WTC11 (cell line): ENCODE measurements at regions not wholly inside any gene's neighbourhood (a gene's known extent, or its start where the extent isn't known, plus 50 kb on each side); places are given as distances from the start of the nearest gene placed in this dataset.

Experiments used
- ATAC-seq: fragments of 200-7000 bp; cut with Tn5 transposase; 2 replicates; pipeline ENCODE4 v1.10.0; 2021; ENCODE audit warnings: mild to moderate bottlenecking, moderate library complexity
- CTCF ChIA-PET: fragments of 300-600 bp; sonication (Branson Sonifier 250); formaldehyde crosslinking; loops from one replicate; lab custom pipeline; 2021; ENCODE audit warnings: antibody characterized with exemption; lab: Charles Lee
- POLR2A ChIA-PET: fragments of 350-600 bp; sonication (Branson Sonifier 250); formaldehyde crosslinking; loops from one replicate; lab custom pipeline; 2021; ENCODE audit warnings: antibody characterized with exemption; lab: Charles Lee
- DNase-seq: peaks from one replicate; pipeline ENCODE4 v3.0.0; 2021; ENCODE audit warnings: low spot score
- H3K27ac Mint-ChIP-seq: 2 replicates; pipeline ENCODE4 v1.8.0; 2021; ENCODE audit warnings: mixed read lengths
- H3K27me3 Mint-ChIP-seq: 2 replicates; pipeline ENCODE4 v1.8.0; 2021; ENCODE audit warnings: low read depth, mild to moderate bottlenecking, moderate library complexity, mixed read lengths
- H3K36me3 Mint-ChIP-seq: 2 replicates; pipeline ENCODE4 v1.8.0; 2021; ENCODE audit warnings: mixed read lengths
- H3K4me1 Mint-ChIP-seq: 2 replicates; pipeline ENCODE4 v1.8.0; 2022; ENCODE audit warnings: mixed read lengths
- H3K4me3 Mint-ChIP-seq: 2 replicates; pipeline ENCODE4 v1.8.0; 2021; ENCODE audit warnings: mild to moderate bottlenecking, moderate library complexity, mixed read lengths
- H3K9me3 Mint-ChIP-seq: 2 replicates; pipeline ENCODE4 v1.8.0; 2021; ENCODE audit warnings: mixed read lengths
- CBFB ChIP-seq: sonication (generic); formaldehyde crosslinking; IDR thresholded peaks from 2 replicates; pipeline ENCODE4 v1.8.1; 2022; ENCODE audit warnings: mild to moderate bottlenecking, low read depth, missing genetic modification reagents
- ELF4 ChIP-seq: sonication (generic); formaldehyde crosslinking; IDR thresholded peaks from 2 replicates; pipeline ENCODE4 v1.8.1; 2022; ENCODE audit warnings: low read depth, mild to moderate bottlenecking, moderate library complexity, missing genetic modification reagents
- JAZF1 ChIP-seq: fragments of 250-450 bp; sonication (Bioruptor Pico); IDR thresholded peaks from 2 replicates; pipeline ENCODE4 v1.9.0; 2021; ENCODE audit warnings: moderate library complexity, mild to moderate bottlenecking, inconsistent platforms
- NR1H2 ChIP-seq: sonication (generic); formaldehyde crosslinking; IDR thresholded peaks from 2 replicates; pipeline ENCODE4 v1.9.0; 2021; ENCODE audit warnings: mild to moderate bottlenecking, moderate library complexity, missing genetic modification reagents
- PRRX2 ChIP-seq: fragments of 250-450 bp; sonication (Bioruptor Pico); IDR thresholded peaks from 2 replicates; pipeline ENCODE4 v1.8.0; 2021; ENCODE audit warnings: mild to moderate bottlenecking
- SMAD3 ChIP-seq: sonication (generic); formaldehyde crosslinking; IDR thresholded peaks from 2 replicates; pipeline ENCODE4 v1.8.0; 2022; ENCODE audit warnings: missing genetic modification reagents, mild to moderate bottlenecking, borderline replicate concordance
- SMAD4 ChIP-seq: sonication (generic); formaldehyde crosslinking; IDR thresholded peaks from 2 replicates; pipeline ENCODE4 v1.8.0; 2022; ENCODE audit warnings: mild to moderate bottlenecking, missing genetic modification reagents
- ZNF138 ChIP-seq: sonication (generic); formaldehyde crosslinking; conservative IDR thresholded peaks from 2 replicates; pipeline ENCODE4 v1.8.1; 2022; ENCODE audit warnings: mild to moderate bottlenecking, moderate library complexity, missing genetic modification reagents
- TF ChIP-seq, protein P1 (sequence below): sonication (generic); formaldehyde crosslinking; IDR thresholded peaks from 2 replicates; pipeline ENCODE4 v1.8.0; 2022; ENCODE audit warnings: mild to moderate bottlenecking, missing genetic modification reagents
- TF ChIP-seq, protein P2 (sequence below): sonication (generic); formaldehyde crosslinking; IDR thresholded peaks from 2 replicates; pipeline ENCODE4 v1.8.0; 2023; ENCODE audit warnings: mild to moderate bottlenecking, missing genetic modification reagents
- TF ChIP-seq, protein P3 (sequence below): sonication (generic); formaldehyde crosslinking; IDR thresholded peaks from 2 replicates; pipeline ENCODE4 v1.8.0; 2022; ENCODE audit warnings: missing genetic modification reagents
- TF ChIP-seq, protein P4 (sequence below): sonication (generic); formaldehyde crosslinking; IDR thresholded peaks from 2 replicates; pipeline ENCODE4 v1.8.0; 2023; ENCODE audit warnings: missing genetic modification reagents
- TF ChIP-seq, protein P5 (sequence below): sonication (generic); formaldehyde crosslinking; IDR thresholded peaks from 2 replicates; pipeline ENCODE4 v1.8.0; 2022; ENCODE audit warnings: mild to moderate bottlenecking, missing genetic modification reagents
- TF ChIP-seq, protein P6 (sequence below): fragments of 200-600 bp; IDR thresholded peaks from 2 replicates; pipeline ENCODE4 v1.8.0; 2022; ENCODE audit warnings: antibody characterized with exemption
- TF ChIP-seq, protein P7 (sequence below): fragments of 250-450 bp; sonication (Bioruptor Pico); IDR thresholded peaks from 2 replicates; pipeline ENCODE4 v2.1.2; 2022; ENCODE audit warnings: mild to moderate bottlenecking, moderate library complexity

DNA sequence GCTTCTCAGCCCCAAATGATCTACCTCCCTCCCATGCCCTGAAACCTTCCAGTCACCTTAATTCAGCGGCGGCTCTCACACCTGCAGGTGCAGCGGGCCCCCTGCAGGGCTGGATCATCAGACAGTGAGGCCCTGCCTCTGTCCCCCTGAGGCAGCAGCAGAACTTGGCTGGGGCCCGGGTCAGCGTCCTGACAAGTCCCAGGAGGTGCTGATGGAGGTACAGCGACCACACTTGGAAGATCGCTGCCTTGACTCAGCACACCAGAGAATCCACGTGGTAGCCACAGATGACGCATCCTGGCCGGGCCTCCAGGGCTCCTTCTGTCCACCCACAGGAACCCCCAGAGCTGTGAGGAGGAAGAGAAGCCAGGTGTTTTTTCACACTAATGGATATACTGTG lies 116.4 kb upstream of the THBS2 start (continued):
- TF ChIP-seq, protein P1, sequence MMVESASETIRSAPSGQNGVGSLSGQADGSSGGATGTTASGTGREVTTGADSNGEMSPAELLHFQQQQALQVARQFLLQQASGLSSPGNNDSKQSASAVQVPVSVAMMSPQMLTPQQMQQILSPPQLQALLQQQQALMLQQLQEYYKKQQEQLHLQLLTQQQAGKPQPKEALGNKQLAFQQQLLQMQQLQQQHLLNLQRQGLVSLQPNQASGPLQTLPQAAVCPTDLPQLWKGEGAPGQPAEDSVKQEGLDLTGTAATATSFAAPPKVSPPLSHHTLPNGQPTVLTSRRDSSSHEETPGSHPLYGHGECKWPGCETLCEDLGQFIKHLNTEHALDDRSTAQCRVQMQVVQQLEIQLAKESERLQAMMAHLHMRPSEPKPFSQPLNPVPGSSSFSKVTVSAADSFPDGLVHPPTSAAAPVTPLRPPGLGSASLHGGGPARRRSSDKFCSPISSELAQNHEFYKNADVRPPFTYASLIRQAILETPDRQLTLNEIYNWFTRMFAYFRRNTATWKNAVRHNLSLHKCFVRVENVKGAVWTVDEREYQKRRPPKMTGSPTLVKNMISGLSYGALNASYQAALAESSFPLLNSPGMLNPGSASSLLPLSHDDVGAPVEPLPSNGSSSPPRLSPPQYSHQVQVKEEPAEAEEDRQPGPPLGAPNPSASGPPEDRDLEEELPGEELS (CRISPR knock-in tag), result no peak
- TF ChIP-seq JAZF1 (no peak), SMAD4 (no peak)
- TF ChIP-seq, protein P2, sequence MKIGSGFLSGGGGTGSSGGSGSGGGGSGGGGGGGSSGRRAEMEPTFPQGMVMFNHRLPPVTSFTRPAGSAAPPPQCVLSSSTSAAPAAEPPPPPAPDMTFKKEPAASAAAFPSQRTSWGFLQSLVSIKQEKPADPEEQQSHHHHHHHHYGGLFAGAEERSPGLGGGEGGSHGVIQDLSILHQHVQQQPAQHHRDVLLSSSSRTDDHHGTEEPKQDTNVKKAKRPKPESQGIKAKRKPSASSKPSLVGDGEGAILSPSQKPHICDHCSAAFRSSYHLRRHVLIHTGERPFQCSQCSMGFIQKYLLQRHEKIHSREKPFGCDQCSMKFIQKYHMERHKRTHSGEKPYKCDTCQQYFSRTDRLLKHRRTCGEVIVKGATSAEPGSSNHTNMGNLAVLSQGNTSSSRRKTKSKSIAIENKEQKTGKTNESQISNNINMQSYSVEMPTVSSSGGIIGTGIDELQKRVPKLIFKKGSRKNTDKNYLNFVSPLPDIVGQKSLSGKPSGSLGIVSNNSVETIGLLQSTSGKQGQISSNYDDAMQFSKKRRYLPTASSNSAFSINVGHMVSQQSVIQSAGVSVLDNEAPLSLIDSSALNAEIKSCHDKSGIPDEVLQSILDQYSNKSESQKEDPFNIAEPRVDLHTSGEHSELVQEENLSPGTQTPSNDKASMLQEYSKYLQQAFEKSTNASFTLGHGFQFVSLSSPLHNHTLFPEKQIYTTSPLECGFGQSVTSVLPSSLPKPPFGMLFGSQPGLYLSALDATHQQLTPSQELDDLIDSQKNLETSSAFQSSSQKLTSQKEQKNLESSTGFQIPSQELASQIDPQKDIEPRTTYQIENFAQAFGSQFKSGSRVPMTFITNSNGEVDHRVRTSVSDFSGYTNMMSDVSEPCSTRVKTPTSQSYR, result no peak

DNA sequence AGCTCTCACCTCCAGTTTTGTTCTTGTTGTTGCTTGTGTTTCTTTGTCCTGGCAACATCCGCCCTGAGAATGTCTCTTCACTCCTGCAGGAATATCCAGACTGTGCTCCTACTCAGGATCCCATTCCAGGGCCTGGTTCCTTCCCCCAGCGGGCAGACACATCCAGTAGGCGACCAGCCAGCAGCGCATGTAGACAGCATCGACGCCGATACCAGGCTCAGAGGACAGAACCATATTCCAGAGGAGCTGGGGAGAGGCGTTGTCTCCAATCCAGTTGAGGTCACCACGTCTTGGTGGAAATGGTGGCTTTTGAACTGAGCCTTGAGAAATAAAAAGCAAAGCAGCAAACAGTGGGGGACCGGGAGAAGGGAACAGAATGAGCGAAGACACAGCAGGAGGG lies 114.6 kb upstream of the THBS2 start:
- Mint-ChIP-seq H3K4me3 (no peak overlapping the region), H3K36me3 (peaks cover 15% of the 10 kb centered on the region), H3K27ac (no peak overlapping the region), H3K9me3 (peaks cover 22% of the 10 kb centered on the region), H3K4me1 (no peaks in the 10 kb centered on the region), H3K27me3 (no peaks in the 10 kb centered on the region; the same call in 1 of the 2 replicates)
- no peak for DNase-seq
- POLR2A ChIA-PET, result no interaction called here
- TF ChIP-seq ELF4 (CRISPR knock-in tag), result no peak
- TF ChIP-seq ZNF138 (CRISPR knock-in tag), result no peak
- TF ChIP-seq SMAD3 (CRISPR knock-in tag), result no peak
- TF ChIP-seq, protein P3, sequence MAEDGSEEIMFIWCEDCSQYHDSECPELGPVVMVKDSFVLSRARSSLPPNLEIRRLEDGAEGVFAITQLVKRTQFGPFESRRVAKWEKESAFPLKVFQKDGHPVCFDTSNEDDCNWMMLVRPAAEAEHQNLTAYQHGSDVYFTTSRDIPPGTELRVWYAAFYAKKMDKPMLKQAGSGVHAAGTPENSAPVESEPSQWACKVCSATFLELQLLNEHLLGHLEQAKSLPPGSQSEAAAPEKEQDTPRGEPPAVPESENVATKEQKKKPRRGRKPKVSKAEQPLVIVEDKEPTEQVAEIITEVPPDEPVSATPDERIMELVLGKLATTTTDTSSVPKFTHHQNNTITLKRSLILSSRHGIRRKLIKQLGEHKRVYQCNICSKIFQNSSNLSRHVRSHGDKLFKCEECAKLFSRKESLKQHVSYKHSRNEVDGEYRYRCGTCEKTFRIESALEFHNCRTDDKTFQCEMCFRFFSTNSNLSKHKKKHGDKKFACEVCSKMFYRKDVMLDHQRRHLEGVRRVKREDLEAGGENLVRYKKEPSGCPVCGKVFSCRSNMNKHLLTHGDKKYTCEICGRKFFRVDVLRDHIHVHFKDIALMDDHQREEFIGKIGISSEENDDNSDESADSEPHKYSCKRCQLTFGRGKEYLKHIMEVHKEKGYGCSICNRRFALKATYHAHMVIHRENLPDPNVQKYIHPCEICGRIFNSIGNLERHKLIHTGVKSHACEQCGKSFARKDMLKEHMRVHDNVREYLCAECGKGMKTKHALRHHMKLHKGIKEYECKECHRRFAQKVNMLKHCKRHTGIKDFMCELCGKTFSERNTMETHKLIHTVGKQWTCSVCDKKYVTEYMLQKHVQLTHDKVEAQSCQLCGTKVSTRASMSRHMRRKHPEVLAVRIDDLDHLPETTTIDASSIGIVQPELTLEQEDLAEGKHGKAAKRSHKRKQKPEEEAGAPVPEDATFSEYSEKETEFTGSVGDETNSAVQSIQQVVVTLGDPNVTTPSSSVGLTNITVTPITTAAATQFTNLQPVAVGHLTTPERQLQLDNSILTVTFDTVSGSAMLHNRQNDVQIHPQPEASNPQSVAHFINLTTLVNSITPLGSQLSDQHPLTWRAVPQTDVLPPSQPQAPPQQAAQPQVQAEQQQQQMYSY (CRISPR knock-in tag), result no peak
- TF ChIP-seq, protein P4, sequence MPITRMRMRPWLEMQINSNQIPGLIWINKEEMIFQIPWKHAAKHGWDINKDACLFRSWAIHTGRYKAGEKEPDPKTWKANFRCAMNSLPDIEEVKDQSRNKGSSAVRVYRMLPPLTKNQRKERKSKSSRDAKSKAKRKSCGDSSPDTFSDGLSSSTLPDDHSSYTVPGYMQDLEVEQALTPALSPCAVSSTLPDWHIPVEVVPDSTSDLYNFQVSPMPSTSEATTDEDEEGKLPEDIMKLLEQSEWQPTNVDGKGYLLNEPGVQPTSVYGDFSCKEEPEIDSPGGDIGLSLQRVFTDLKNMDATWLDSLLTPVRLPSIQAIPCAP, result no peak
- TF ChIP-seq NR1H2, result no peak
- TF ChIP-seq, protein P5, sequence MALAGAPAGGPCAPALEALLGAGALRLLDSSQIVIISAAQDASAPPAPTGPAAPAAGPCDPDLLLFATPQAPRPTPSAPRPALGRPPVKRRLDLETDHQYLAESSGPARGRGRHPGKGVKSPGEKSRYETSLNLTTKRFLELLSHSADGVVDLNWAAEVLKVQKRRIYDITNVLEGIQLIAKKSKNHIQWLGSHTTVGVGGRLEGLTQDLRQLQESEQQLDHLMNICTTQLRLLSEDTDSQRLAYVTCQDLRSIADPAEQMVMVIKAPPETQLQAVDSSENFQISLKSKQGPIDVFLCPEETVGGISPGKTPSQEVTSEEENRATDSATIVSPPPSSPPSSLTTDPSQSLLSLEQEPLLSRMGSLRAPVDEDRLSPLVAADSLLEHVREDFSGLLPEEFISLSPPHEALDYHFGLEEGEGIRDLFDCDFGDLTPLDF (CRISPR knock-in tag), result no peak
- TF ChIP-seq, protein P6, sequence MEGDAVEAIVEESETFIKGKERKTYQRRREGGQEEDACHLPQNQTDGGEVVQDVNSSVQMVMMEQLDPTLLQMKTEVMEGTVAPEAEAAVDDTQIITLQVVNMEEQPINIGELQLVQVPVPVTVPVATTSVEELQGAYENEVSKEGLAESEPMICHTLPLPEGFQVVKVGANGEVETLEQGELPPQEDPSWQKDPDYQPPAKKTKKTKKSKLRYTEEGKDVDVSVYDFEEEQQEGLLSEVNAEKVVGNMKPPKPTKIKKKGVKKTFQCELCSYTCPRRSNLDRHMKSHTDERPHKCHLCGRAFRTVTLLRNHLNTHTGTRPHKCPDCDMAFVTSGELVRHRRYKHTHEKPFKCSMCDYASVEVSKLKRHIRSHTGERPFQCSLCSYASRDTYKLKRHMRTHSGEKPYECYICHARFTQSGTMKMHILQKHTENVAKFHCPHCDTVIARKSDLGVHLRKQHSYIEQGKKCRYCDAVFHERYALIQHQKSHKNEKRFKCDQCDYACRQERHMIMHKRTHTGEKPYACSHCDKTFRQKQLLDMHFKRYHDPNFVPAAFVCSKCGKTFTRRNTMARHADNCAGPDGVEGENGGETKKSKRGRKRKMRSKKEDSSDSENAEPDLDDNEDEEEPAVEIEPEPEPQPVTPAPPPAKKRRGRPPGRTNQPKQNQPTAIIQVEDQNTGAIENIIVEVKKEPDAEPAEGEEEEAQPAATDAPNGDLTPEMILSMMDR, result no peak
- no peak for TF ChIP-seq PRRX2
- TF ChIP-seq, protein P7, sequence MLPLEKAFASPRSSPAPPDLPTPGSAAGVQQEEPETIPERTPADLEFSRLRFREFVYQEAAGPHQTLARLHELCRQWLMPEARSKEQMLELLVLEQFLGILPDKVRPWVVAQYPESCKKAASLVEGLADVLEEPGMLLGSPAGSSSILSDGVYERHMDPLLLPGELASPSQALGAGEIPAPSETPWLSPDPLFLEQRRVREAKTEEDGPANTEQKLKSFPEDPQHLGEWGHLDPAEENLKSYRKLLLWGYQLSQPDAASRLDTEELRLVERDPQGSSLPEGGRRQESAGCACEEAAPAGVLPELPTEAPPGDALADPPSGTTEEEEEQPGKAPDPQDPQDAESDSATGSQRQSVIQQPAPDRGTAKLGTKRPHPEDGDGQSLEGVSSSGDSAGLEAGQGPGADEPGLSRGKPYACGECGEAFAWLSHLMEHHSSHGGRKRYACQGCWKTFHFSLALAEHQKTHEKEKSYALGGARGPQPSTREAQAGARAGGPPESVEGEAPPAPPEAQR, result no peak
- no peak for TF ChIP-seq CBFB (CRISPR knock-in tag)
- ATAC-seq, result no peak
- CTCF ChIA-PET, result no interaction called here
